B cell (primary cell): ENCODE measurements at regions not wholly inside any gene's neighbourhood (a gene's known extent, or its start where the extent isn't known, plus 50 kb on each side); places are given as distances from the start of the nearest gene placed in this dataset.

ENCODE experiments used
- CTCF ChIP-seq: fragments of 200-600 bp; IDR thresholded peaks from one replicate; pipeline ENCODE4 v1.8.0; 2022; ENCODE audit warnings: antibody characterized with exemption, mild to moderate bottlenecking
- EZH2 ChIP-seq: IDR thresholded peaks from 2 replicates; pipeline ENCODE4 v1.6.1; 2012; ENCODE audit warnings: borderline replicate concordance, low read depth, mild to moderate bottlenecking, moderate library complexity, low read length; ENCODE audit not compliant: insufficient read depth, poor library complexity, severe bottlenecking

GRCh38 chr6:112744827-112745226 lies 397.7 kb downstream of the RFPL4B start:
- TF ChIP-seq CTCF (no peak), EZH2 (no peak)
